Kasumi-1 (cell line): ENCODE measurements at regions not wholly inside any gene's neighbourhood (a gene's known extent, or its start where the extent isn't known, plus 50 kb on each side); places are given as distances from the start of the nearest gene placed in this dataset.
A peak's percentile ranks its signal among the peaks of the same experiment; 100 is the strongest.
"Not testable (repeated sequence)": the region's sequence is repeated elsewhere in the genome, so short reads cannot be mapped to it uniquely, and the experiment has no call there.

Experiments used
- DNase-seq, 2 experiments: peaks; one replicate each; lab custom pipeline; 2025; lab: John Stamatoyannopoulos, UW

DNA sequence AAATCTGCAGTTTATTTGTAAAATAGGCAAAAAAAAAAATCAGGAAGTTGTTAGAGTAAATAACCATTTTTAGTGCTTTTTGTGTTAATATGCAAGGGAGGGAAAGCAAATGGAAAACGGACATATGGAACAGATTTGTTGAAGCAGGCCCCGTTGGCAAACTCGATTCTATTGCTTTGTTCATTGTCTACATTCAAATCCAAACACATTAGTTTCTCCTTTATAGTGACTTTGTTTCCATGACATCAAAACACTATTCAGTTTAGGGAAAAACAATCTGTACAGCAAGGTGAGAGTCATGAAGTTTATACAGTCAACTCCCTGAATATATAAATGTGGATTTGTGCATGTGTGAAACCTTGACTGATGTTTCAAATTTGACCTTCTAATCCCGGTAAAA, 142.2 kb downstream of the FAM47A start:
- DNase-seq = no peak

DNA sequence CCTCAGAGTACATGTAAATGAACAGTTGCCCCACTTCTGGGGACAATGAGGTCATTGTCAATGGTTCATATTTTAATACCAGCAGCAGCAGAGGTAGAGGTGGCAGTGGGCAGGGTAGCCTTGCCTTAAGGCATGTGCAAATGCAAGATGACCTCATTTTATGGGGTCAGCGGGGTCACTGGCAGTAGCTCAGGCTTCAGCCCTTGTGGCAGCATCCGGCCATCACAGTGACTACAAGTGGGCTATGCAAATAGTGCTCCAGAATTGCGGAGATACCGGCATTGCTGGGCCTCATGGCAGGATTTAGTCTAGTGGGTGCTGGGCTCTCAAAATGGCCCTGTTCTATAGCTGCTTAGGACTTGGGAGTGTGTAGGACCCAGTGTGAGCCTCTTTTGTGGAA, 144.7 kb downstream of the FAM47A start:
- no peak for DNase-seq

GRCh38 chrX:33974676-33975075, 157.4 kb downstream of the FAM47A start:
- no peak for DNase-seq

DNA sequence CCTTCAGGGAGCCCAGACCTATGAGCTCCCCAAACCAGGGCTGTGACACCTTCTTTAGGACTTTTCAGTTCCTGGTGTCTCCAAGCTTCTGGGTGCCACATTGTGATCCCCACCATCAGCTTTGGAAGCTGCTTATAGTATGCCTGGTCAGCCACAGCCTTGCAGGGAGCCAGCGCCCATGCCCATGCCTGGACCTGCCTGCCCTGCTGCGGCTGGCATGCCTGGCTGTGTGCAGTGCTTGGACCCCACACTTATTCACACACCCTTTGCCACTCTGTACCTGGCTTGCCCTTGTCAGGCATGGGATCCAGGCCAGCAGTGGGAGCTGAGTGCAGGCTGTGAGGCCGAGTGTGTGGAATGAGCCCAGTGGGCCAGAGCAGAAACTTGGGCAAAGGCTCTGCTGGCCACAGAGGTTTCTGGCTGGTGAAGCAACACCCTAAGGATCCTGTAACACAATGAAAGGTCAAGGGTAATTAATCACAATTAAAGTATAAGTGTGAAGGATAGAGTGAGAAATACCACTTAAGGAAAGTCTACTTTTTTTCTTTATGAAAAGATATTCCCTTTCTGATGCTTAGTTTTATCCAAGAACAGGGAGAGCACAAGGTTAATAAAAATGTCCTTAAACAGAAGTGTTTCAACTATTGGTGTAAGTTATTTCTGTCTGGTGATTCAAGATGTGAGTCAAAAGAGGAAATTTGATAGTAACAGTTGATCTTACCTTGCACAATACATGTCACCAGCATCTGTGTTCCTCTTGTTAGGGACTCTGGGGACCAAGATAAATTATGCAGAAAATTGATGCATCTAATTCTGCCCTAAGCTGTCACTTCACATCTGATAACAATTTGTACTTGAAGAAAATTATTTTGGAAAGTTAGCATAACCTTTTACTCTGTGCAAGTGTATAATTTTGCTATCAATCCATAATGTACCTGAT, 161.8 kb downstream of the FAM47A start:
- peak; percentile 5 to 8 for DNase-seq

DNA sequence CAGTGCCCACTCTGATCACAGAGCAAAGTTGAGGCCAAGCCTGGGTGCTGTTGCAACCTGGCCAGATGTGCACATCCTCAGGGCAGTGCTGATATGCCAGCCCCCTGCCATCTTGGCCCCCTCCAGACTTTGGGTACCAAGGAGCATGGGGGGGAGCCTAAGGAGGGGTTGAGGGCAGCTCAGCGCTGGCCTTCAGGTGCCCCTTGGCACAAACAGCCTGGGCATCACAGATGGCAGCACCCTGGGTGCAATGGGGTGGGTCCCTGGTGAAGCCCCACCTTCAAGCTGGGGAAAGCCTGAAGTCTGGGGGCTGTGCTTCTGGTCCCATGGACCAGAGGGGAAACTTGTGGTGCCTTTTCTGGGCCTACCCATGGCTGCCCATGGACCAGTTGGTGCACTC, 163.0 kb downstream of the FAM47A start:
- no peak for DNase-seq

DNA sequence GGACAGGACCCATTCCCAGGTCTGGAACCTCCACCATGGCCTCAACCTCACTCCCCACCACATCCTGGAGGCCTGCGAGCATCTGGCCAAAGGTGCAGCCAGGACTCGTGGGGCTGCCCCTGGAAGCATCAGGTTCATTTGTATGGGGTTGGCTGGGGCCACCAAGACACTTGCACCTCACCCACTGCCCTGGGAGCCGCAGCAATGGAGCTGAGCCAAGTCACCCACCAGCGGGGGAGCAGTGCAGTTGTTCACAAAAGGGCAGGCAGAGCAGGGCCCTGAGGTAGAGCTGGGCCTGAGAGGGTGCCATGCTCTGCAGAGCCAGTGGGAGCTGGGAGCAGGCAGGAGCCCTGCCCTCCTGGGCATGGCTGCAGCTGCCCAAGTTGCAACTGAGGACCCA, 163.5 kb downstream of the FAM47A start:
- DNase-seq = no peak

- DNase-seq = no peak
Measured at GRCh38 chrX:33949300-33949699, 182.8 kb downstream of the FAM47A start.

DNA sequence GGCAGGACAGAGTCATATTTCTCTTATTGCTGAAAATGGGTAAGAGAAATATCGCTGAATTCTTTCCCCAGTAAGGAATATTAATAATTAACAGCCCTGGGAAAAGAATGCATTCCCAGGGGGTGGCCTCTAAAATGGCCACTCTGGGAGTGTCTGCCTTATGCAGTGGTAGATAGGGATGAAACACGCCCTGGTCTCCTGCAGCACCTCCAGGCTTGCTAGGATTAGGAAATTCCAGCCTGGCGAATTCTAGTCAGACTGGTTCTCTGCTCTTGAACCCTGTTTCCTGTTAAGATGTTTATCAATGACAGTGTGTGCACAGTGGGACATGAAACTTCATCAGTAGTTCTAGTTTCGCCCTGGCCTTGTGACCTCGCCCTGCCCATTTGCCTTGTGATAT, 205.9 kb downstream of the FAM47A start:
- not testable (repeated sequence) for DNase-seq

- DNase-seq = no peak
Measured at GRCh38 chrX:33923262-33923661, 208.9 kb downstream of the FAM47A start.

DNA sequence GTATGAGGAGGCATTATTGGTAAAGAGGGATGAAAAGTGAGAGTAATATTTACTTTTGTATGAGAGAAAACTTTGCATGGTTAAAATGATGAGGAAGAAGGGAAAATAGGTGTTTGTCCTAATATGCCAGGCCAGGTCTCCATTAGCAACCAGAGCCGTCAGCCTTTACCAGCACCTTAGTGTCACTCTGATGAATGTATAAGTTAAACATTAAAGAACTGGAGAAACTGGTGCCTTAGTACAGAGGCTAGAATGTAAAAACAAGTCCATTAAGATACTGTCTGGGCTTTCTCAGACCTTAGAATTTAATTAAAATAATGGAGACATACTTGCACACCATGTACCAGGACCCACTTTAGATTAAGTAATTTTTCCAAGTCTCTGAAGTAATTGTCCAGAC, 222.3 kb downstream of the FAM47A start:
- no peak for DNase-seq

DNA sequence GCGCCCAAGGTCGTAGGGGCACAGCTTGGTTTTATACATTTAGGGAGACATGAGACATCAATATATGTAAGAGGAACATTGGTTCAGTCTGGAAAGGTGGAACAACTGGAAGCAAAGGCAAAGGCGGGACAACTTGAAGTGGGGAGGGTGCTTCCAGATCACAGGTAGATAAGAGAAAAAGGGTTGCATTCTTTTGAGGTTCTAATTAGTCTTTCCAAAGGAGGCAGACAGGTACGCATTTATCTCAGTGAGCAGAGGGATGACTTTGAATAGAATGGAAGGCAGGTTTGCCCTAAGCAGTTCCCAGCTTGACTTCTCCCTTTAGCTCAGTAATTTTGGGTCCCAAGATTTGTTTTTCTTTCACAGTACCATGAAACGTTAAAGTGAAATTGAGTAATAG, 223.2 kb downstream of the FAM47A start:
- no peak for DNase-seq

GRCh38 chrX:33908074-33908473, 224.0 kb downstream of the FAM47A start:
- no peak for DNase-seq

- DNase-seq = no peak
Measured at GRCh38 chrX:33906971-33907370, 225.1 kb downstream of the FAM47A start.

- no peak for DNase-seq
Measured at GRCh38 chrX:33892670-33893069, 239.4 kb downstream of the FAM47A start.

- DNase-seq = no peak
Measured at GRCh38 chrX:33855251-33855650, 276.9 kb downstream of the FAM47A start.

DNA sequence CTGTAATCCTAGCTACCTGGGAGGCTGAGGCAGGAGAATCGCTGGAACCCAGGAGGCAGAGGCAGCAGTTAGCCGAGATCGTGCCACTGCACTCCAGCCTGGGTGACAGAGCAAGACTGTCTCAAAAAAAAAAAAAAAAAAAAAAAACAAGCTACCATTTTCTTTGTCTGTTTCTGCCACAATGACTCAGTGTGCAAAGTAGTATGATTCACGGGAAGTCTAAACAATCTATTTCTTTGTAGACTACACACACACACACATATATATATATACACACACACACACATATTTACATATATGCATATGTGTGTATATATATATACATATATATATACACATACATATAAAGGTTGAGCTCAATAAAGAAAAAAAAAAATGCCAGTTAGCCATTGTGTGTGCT, 280.0 kb downstream of the FAM47A start:
- not testable (repeated sequence) for DNase-seq

GRCh38 chrX:33840176-33840575, 291.9 kb downstream of the FAM47A start:
- DNase-seq = peak; percentile 10 to 19

DNA sequence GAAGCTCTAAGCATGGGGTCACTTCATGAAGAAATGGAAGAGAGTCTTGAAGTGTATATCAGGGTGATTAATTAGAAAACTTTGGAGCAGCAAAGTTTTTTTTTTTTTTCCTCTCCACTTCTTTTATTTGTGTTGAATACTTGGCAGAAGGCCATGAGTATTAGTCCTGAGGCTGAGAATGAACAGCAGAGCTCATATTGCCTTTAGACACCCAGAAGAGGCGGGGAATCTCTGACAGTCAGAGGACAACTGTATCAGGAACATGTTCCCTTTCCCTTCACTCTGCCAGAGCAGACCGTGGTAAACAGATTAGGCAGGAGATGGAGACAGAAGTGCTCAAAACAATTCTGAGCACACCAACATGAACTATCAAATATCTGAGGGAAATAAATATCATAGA, 300.9 kb downstream of the FAM47A start:
- DNase-seq = no peak

DNA sequence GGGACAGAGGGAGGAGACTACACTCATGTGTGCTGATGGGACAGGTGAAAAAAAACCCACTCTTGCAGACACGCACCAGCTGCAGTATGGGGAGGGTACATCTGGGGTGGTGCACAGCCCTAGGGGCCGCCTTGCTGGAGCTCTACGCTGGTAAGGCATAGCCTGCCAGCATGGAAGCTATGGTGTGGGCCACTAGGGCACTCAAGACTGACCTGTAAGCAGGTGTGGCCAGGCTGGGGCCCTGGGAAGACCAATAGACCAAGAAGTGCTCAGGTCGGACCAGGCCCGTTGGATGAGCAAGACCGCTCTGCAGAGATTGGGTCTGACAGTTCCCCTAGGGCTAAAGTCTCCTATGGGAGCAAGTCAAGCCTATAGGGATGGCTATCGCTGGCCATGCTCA, 314.8 kb downstream of the FAM47A start:
- DNase-seq = no peak

DNA sequence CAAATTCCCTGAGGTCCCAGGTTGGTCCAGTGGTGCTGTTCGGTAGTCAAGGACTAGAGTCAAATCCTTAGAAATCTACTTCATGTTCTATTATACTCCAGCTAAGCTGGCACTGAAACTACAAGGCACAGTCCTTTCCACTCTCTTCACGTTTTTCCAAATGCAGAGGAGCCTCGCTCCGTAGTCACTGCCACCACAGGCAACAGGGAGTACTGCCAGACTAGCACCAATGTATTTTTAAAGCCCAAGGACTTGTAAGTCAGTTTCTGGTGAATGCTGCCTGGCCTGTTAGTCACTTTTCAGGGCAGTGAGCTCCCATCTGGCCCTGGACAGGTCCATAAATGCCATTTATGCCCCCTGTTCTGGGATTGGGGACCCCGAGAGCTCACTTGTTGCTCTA, 323.5 kb downstream of the FAM47A start:
- DNase-seq = no peak

DNA sequence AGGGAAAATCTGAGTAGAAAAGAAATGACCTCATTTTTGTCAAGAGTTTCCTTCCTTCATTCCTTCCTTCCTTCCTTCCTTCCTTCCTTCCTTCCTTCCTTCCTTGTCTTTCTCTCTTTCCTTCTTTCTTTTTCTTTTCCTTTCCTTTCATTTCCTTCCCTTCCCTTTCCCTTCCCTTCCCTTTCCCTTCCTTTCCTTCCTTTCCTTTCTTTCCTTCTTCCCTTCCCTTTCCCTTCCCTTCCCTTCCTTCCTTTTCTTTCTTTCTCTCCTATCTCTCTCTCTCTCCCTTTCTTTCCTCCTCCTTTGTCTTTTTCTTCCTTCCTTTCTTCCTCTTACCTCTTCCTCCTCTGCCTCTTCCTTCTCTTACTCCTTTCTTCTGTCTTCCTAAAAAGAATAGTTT, 347.6 kb downstream of the FAM47A start:
- DNase-seq = no peak

GRCh38 chrX:33741807-33742206, 390.3 kb downstream of the FAM47A start:
- DNase-seq = no peak

- DNase-seq = no peak
Measured at GRCh38 chrX:33735182-33735581, 396.9 kb downstream of the FAM47A start.
